Cardiac muscle cell (in vitro differentiated cells and primary cell): ENCODE measurements at regions not wholly inside any gene's neighbourhood (a gene's known extent, or its start where the extent isn't known, plus 50 kb on each side); places are given as distances from the start of the nearest gene placed in this dataset.

Experiments
- DNase-seq, 2 donors: peaks; one replicate each; pipeline versions ENCODE4 v3.0.0 to v3.0.0-alpha.2; 2010 to 2017; ENCODE audit warnings: low read depth in 1 of 2, low spot score in 1 of 2
- H3K27ac ChIP-seq: fragments of 200-600 bp; sonication (generic); 2 replicates; pipeline ENCODE4 v1.5.1; 2016
- H3K27me3 ChIP-seq: fragments of 200-600 bp; sonication (generic); 2 replicates; pipeline ENCODE4 v1.6.0; 2016; ENCODE audit warnings: control low read depth
- H3K36me3 ChIP-seq: fragments of 200-600 bp; sonication (generic); 2 replicates; pipeline ENCODE4 v1.5.1; 2016; ENCODE audit warnings: control low read depth
- H3K4me1 ChIP-seq: fragments of 200-600 bp; sonication (generic); 2 replicates; pipeline ENCODE4 v1.8.1; 2017; ENCODE audit warnings: low read depth, mild to moderate bottlenecking, mixed run types
- H3K4me3 ChIP-seq: fragments of 200-600 bp; sonication (generic); 2 replicates; pipeline ENCODE4 v1.5.1; 2016; ENCODE audit warnings: mild to moderate bottlenecking
- H3K9me3 ChIP-seq: fragments of 200-600 bp; sonication (generic); 2 replicates; pipeline ENCODE4 v1.5.1; 2017; ENCODE audit warnings: low read depth, mild to moderate bottlenecking, control low read depth
- CTCF ChIP-seq: IDR thresholded peaks from 2 replicates; pipeline ENCODE4 v1.5.1; 2012; ENCODE audit warnings: low read depth, mild to moderate bottlenecking, low read length

GRCh38 chr1:58082596-58082995 lies 463.9 kb downstream of the OMA1 start:
- H3K4me1 ChIP-seq: no peaks in the 10 kb centered on the region
- H3K4me3 ChIP-seq: no peak overlapping the region
- H3K9me3 ChIP-seq: no peaks in the 10 kb centered on the region
- no peak for DNase-seq
- H3K27me3 ChIP-seq: no peaks in the 10 kb centered on the region
- no peaks in the 10 kb centered on the region for H3K36me3 ChIP-seq
- no peak overlapping the region for H3K27ac ChIP-seq
- TF ChIP-seq CTCF: no peak

GRCh38 chr1:58076258-58076657 lies 470.3 kb downstream of the OMA1 start:
- H3K4me1 ChIP-seq: peaks cover 10% of the 10 kb centered on the region
- no peaks in the 10 kb centered on the region for H3K36me3 ChIP-seq
- no peaks in the 10 kb centered on the region for H3K9me3 ChIP-seq
- TF ChIP-seq CTCF: no peak
- H3K4me3 ChIP-seq: no peak overlapping the region
- DNase-seq: no peak
- H3K27me3 ChIP-seq: no peaks in the 10 kb centered on the region
- no peak overlapping the region for H3K27ac ChIP-seq

GRCh38 chr1:58075188-58075578 lies 471.3 kb downstream of the OMA1 start:
- no peaks in the 10 kb centered on the region for H3K27me3 ChIP-seq
- no peak overlapping the region for H3K4me3 ChIP-seq
- TF ChIP-seq CTCF: no peak

GRCh38 chr1:58072450-58072849 lies 474.1 kb downstream of the OMA1 start:
- no peaks in the 10 kb centered on the region for H3K9me3 ChIP-seq

More at GRCh38 chr1:58075188-58075578, 471.3 kb downstream of the OMA1 start:
- Histone ChIP-seq H3K36me3 (no peaks in the 10 kb centered on the region), H3K9me3 (no peaks in the 10 kb centered on the region), H3K4me1 (peaks cover 10% of the 10 kb centered on the region), H3K27ac (peak overlapping the region; percentile 53)
- DNase-seq: peak in 1 of 2 donors; percentile 35

GRCh38 chr1:58067082-58067481 lies 479.4 kb downstream of the OMA1 start:
- TF ChIP-seq CTCF: no peak
- Histone ChIP-seq H3K36me3 (no peaks in the 10 kb centered on the region), H3K9me3 (no peaks in the 10 kb centered on the region), H3K4me1 (no peaks in the 10 kb centered on the region), H3K27me3 (no peaks in the 10 kb centered on the region), H3K27ac (no peak overlapping the region), H3K4me3 (no peak overlapping the region)
- no peak for DNase-seq

More at GRCh38 chr1:58072450-58072849, 474.1 kb downstream of the OMA1 start:
- peaks cover 10% of the 10 kb centered on the region for H3K4me1 ChIP-seq
- H3K36me3 ChIP-seq: no peaks in the 10 kb centered on the region
- no peak overlapping the region for H3K27ac ChIP-seq
- no peak for TF ChIP-seq CTCF
- DNase-seq: no peak
- no peak overlapping the region for H3K4me3 ChIP-seq
- H3K27me3 ChIP-seq: no peaks in the 10 kb centered on the region

GRCh38 chr1:58065520-58065919 lies 481.0 kb downstream of the OMA1 start:
- H3K4me3 ChIP-seq: no peak overlapping the region
- no peak overlapping the region for H3K27ac ChIP-seq
- no peaks in the 10 kb centered on the region for H3K27me3 ChIP-seq
- H3K9me3 ChIP-seq: no peaks in the 10 kb centered on the region
- no peaks in the 10 kb centered on the region for H3K4me1 ChIP-seq
- DNase-seq: peak in 1 of 2 donors; percentile 22
- H3K36me3 ChIP-seq: no peaks in the 10 kb centered on the region
- TF ChIP-seq CTCF: no peak
